A673 (cell line): ENCODE measurements at regions not wholly inside any gene's neighbourhood (a gene's known extent, or its start where the extent isn't known, plus 50 kb on each side); places are given as distances from the start of the nearest gene placed in this dataset.

Experiments
- EZH2 ChIP-seq: fragments of 200-600 bp; sonication (generic); IDR thresholded peaks from 2 replicates; pipeline ENCODE4 v1.6.1; 2017; ENCODE audit warnings: borderline replicate concordance, low read depth, mild to moderate bottlenecking, mixed read lengths, antibody characterized with exemption, low read length; ENCODE audit not compliant: poor library complexity, severe bottlenecking
- TF ChIP-seq, protein P1 (sequence below): fragments of 300-800, 200-600 bp; sonication (generic); conservative IDR thresholded peaks from 2 replicates; pipeline ENCODE4 v1.5.1; 2017; ENCODE audit warnings: low read depth, mild to moderate bottlenecking, antibody characterized with exemption, low read length, moderate library complexity, mixed read lengths

- TF ChIP-seq, protein P1, sequence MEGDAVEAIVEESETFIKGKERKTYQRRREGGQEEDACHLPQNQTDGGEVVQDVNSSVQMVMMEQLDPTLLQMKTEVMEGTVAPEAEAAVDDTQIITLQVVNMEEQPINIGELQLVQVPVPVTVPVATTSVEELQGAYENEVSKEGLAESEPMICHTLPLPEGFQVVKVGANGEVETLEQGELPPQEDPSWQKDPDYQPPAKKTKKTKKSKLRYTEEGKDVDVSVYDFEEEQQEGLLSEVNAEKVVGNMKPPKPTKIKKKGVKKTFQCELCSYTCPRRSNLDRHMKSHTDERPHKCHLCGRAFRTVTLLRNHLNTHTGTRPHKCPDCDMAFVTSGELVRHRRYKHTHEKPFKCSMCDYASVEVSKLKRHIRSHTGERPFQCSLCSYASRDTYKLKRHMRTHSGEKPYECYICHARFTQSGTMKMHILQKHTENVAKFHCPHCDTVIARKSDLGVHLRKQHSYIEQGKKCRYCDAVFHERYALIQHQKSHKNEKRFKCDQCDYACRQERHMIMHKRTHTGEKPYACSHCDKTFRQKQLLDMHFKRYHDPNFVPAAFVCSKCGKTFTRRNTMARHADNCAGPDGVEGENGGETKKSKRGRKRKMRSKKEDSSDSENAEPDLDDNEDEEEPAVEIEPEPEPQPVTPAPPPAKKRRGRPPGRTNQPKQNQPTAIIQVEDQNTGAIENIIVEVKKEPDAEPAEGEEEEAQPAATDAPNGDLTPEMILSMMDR: no peak
- TF ChIP-seq EZH2: no peak
Measured at GRCh38 chr15:93493172-93493571, 404.2 kb upstream of the RGMA start.
